Osteocyte (in vitro differentiated cells): ENCODE measurements at regions not wholly inside any gene's neighbourhood (a gene's known extent, or its start where the extent isn't known, plus 50 kb on each side); places are given as distances from the start of the nearest gene placed in this dataset.

Source experiments
- DNase-seq: peaks from one replicate; pipeline ENCODE4 v3.0.0; 2021; ENCODE audit warnings: mixed read lengths; ENCODE audit not compliant: unreplicated experiment; ENCODE audit errors: extremely low spot score
- H3K27ac Mint-ChIP-seq: one replicate; pipeline ENCODE4 v1.8.0; 2021; ENCODE audit warnings: mild to moderate bottlenecking, mixed read lengths; ENCODE audit not compliant: unreplicated experiment
- H3K27me3 Mint-ChIP-seq: one replicate; pipeline ENCODE4 v1.8.0; 2021; ENCODE audit warnings: mixed read lengths; ENCODE audit not compliant: unreplicated experiment
- H3K36me3 Mint-ChIP-seq: one replicate; pipeline ENCODE4 v1.8.0; 2021; ENCODE audit warnings: mixed read lengths; ENCODE audit not compliant: unreplicated experiment
- H3K4me1 Mint-ChIP-seq: one replicate; pipeline ENCODE4 v1.8.0; 2021; ENCODE audit warnings: mixed read lengths; ENCODE audit not compliant: unreplicated experiment
- H3K4me3 Mint-ChIP-seq: one replicate; pipeline ENCODE4 v1.8.0; 2021; ENCODE audit warnings: mild to moderate bottlenecking, moderate library complexity, mixed read lengths; ENCODE audit not compliant: unreplicated experiment
- H3K9me3 Mint-ChIP-seq: one replicate; pipeline ENCODE4 v1.8.0; 2021; ENCODE audit warnings: mixed read lengths; ENCODE audit not compliant: unreplicated experiment
- TF ChIP-seq, protein P1 (sequence below): fragments of 200-600 bp; sonication (generic); IDR thresholded peaks from 2 replicates; pipeline ENCODE4 v1.5.0; 2021; ENCODE audit warnings: antibody characterized with exemption, mild to moderate bottlenecking, moderate library complexity

DNA sequence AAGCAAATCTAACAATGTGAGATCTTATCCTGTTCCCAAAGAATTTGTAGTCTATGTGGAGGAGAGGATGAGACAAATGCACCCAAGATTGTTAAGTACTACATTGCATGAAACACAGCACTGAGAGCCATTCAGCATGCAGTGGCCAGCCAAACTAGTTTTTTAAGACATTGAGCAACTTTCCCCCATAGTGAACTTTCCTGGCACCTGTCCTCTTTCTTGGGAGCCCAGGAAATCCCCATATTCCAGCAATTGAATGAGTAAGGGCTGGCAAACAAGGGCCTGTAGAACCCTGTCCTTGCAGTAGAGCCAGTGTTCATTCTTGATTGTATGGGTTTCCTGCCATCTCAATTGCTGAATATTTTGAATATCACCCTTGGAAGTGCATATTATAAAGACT, 58.8 kb upstream of the FIGN start:
- TF ChIP-seq, protein P1, sequence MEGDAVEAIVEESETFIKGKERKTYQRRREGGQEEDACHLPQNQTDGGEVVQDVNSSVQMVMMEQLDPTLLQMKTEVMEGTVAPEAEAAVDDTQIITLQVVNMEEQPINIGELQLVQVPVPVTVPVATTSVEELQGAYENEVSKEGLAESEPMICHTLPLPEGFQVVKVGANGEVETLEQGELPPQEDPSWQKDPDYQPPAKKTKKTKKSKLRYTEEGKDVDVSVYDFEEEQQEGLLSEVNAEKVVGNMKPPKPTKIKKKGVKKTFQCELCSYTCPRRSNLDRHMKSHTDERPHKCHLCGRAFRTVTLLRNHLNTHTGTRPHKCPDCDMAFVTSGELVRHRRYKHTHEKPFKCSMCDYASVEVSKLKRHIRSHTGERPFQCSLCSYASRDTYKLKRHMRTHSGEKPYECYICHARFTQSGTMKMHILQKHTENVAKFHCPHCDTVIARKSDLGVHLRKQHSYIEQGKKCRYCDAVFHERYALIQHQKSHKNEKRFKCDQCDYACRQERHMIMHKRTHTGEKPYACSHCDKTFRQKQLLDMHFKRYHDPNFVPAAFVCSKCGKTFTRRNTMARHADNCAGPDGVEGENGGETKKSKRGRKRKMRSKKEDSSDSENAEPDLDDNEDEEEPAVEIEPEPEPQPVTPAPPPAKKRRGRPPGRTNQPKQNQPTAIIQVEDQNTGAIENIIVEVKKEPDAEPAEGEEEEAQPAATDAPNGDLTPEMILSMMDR = no peak
- Mint-ChIP-seq H3K27ac (no peak overlapping the region), H3K27me3 (no peaks in the 10 kb centered on the region), H3K9me3 (no peaks in the 10 kb centered on the region), H3K4me3 (no peak overlapping the region), H3K36me3 (no peaks in the 10 kb centered on the region), H3K4me1 (no peaks in the 10 kb centered on the region)
- DNase-seq = no peak
